Cardiac muscle cell (in vitro differentiated cells and primary cell): ENCODE measurements at regions not wholly inside any gene's neighbourhood (a gene's known extent, or its start where the extent isn't known, plus 50 kb on each side); places are given as distances from the start of the nearest gene placed in this dataset.

Experiments used
- DNase-seq, 2 donors: peaks; one replicate each; pipeline versions ENCODE4 v3.0.0 to v3.0.0-alpha.2; 2010 to 2017; ENCODE audit warnings: low read depth in 1 of 2, low spot score in 1 of 2
- H3K27ac ChIP-seq: fragments of 200-600 bp; sonication (generic); 2 replicates; pipeline ENCODE4 v1.5.1; 2016
- H3K27me3 ChIP-seq: fragments of 200-600 bp; sonication (generic); 2 replicates; pipeline ENCODE4 v1.6.0; 2016; ENCODE audit warnings: control low read depth
- H3K36me3 ChIP-seq: fragments of 200-600 bp; sonication (generic); 2 replicates; pipeline ENCODE4 v1.5.1; 2016; ENCODE audit warnings: control low read depth
- H3K4me1 ChIP-seq: fragments of 200-600 bp; sonication (generic); 2 replicates; pipeline ENCODE4 v1.8.1; 2017; ENCODE audit warnings: low read depth, mild to moderate bottlenecking, mixed run types
- H3K4me3 ChIP-seq: fragments of 200-600 bp; sonication (generic); 2 replicates; pipeline ENCODE4 v1.5.1; 2016; ENCODE audit warnings: mild to moderate bottlenecking
- H3K9me3 ChIP-seq: fragments of 200-600 bp; sonication (generic); 2 replicates; pipeline ENCODE4 v1.5.1; 2017; ENCODE audit warnings: low read depth, mild to moderate bottlenecking, control low read depth
- CTCF ChIP-seq: IDR thresholded peaks from 2 replicates; pipeline ENCODE4 v1.5.1; 2012; ENCODE audit warnings: low read depth, mild to moderate bottlenecking, low read length

- Histone ChIP-seq H3K27me3 (no peaks in the 10 kb centered on the region), H3K4me3 (no peak overlapping the region), H3K27ac (no peak overlapping the region), H3K9me3 (no peaks in the 10 kb centered on the region), H3K4me1 (no peaks in the 10 kb centered on the region), H3K36me3 (no peaks in the 10 kb centered on the region)
- DNase-seq = no peak
- TF ChIP-seq CTCF = no peak
These were observed 646.5 kb upstream of the EPHA7 start for GRCh38 chr6:94065707-94066337.

- DNase-seq = peak in 1 of 2 donors; percentile 1
- TF ChIP-seq CTCF = no peak
- Histone ChIP-seq H3K27me3 (no peaks in the 10 kb centered on the region), H3K4me3 (no peak overlapping the region), H3K9me3 (no peaks in the 10 kb centered on the region), H3K36me3 (no peaks in the 10 kb centered on the region), H3K27ac (no peak overlapping the region), H3K4me1 (no peaks in the 10 kb centered on the region)
These were observed 633.4 kb upstream of the EPHA7 start for GRCh38 chr6:94052749-94053148.

GRCh38 chr6:94050515-94050914 is 631.2 kb upstream of the EPHA7 start:
- H3K9me3 ChIP-seq = no peaks in the 10 kb centered on the region
- H3K27me3 ChIP-seq = no peaks in the 10 kb centered on the region
- H3K4me1 ChIP-seq = no peaks in the 10 kb centered on the region
- H3K27ac ChIP-seq = no peak overlapping the region
- no peak for DNase-seq
- no peak overlapping the region for H3K4me3 ChIP-seq
- TF ChIP-seq CTCF = no peak
- no peaks in the 10 kb centered on the region for H3K36me3 ChIP-seq

DNA sequence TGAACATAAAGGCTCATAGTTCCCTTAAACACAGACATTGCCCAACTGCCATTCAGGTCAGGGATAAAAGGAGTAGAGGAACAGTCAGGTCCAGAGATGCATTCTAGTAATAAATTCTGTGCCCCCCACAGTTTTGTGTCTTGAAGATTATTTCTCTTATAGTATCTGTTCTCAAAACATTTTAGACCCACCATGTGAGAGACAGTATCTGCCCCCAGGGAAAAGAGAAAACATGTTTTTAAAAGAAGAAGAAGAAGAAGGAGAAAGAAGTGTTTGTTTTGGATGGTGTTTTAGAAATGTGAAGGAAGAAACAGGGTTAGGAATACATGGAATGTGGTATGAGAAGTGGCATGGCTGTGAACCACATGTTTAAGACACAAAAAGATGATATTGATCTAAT is 629.6 kb upstream of the EPHA7 start:
- Histone ChIP-seq H3K4me3 (no peak overlapping the region), H3K9me3 (no peaks in the 10 kb centered on the region), H3K27me3 (no peaks in the 10 kb centered on the region), H3K36me3 (no peaks in the 10 kb centered on the region), H3K4me1 (no peaks in the 10 kb centered on the region), H3K27ac (no peak overlapping the region)
- TF ChIP-seq CTCF = no peak
- no peak for DNase-seq

GRCh38 chr6:94045099-94045829 is 625.9 kb upstream of the EPHA7 start:
- Histone ChIP-seq H3K27ac (no peak overlapping the region), H3K4me1 (no peaks in the 10 kb centered on the region), H3K27me3 (no peaks in the 10 kb centered on the region), H3K36me3 (no peaks in the 10 kb centered on the region), H3K4me3 (no peak overlapping the region), H3K9me3 (no peaks in the 10 kb centered on the region)
- no peak for DNase-seq
- no peak for TF ChIP-seq CTCF
